IMR-90 (cell line): ENCODE measurements at regions not wholly inside any gene's neighbourhood (a gene's known extent, or its start where the extent isn't known, plus 50 kb on each side); places are given as distances from the start of the nearest gene placed in this dataset.

Experiments used
- BHLHE40 ChIP-seq: fragments of 150-350 bp; IDR thresholded peaks from 2 replicates; pipeline ENCODE4 v1.6.1; 2016; ENCODE audit warnings: mild to moderate bottlenecking, low read depth, low read length
- CEBPB ChIP-seq: IDR thresholded peaks from 2 replicates; pipeline ENCODE4 v1.6.1; 2012; ENCODE audit warnings: low read depth, low read length, improper control_type of control experiment
- CTCF ChIP-seq: conservative IDR thresholded peaks from 2 replicates; pipeline ENCODE4 v1.5.1; 2012; ENCODE audit warnings: mild to moderate bottlenecking, low read depth, low read length, improper control_type of control experiment
- ELK1 ChIP-seq: fragments of 150-350 bp; IDR thresholded peaks from 2 replicates; pipeline ENCODE4 v1.6.1; 2016; ENCODE audit warnings: low read depth, mild to moderate bottlenecking, low read length, moderate library complexity, borderline replicate concordance
- FOS ChIP-seq: fragments of 150-350 bp; IDR thresholded peaks from 2 replicates; pipeline ENCODE4 v1.6.1; 2016; ENCODE audit warnings: low read depth, low read length
- MAFK ChIP-seq: IDR thresholded peaks from 2 replicates; pipeline ENCODE4 v1.6.1; 2012; ENCODE audit warnings: low read depth, low read length, improper control_type of control experiment
- MXI1 ChIP-seq: IDR thresholded peaks from 2 replicates; pipeline ENCODE4 v1.6.1; 2012; ENCODE audit warnings: low read depth, mild to moderate bottlenecking, low read length, moderate library complexity, borderline replicate concordance
- NFE2L2 ChIP-seq: fragments of 150-350 bp; IDR thresholded peaks from 2 replicates; pipeline ENCODE4 v1.6.1; 2016; ENCODE audit warnings: low read depth, mild to moderate bottlenecking, low read length
- POLR2A ChIP-seq: IDR thresholded peaks from 2 replicates; pipeline ENCODE4 v1.6.1; 2012; ENCODE audit warnings: mild to moderate bottlenecking, low read depth, low read length
- RAD21 ChIP-seq: IDR thresholded peaks from 2 replicates; pipeline ENCODE4 v1.6.1; 2012; ENCODE audit warnings: low read length, improper control_type of control experiment
- RFX5 ChIP-seq: IDR thresholded peaks from 2 replicates; pipeline ENCODE4 v1.8.0; 2012; ENCODE audit warnings: low read depth, mild to moderate bottlenecking, low read length, moderate library complexity
- SMC3 ChIP-seq: fragments of 150-350 bp; IDR thresholded peaks from 2 replicates; pipeline ENCODE4 v1.6.1; 2016; ENCODE audit warnings: low read depth, mild to moderate bottlenecking, antibody characterized with exemption, low read length, moderate library complexity
- USF2 ChIP-seq: fragments of 150-350 bp; IDR thresholded peaks from 2 replicates; pipeline ENCODE4 v1.6.1; 2017; ENCODE audit warnings: mild to moderate bottlenecking, antibody characterized with exemption, low read length, low read depth

- TF ChIP-seq CTCF (no peak), MAFK (no peak), ELK1 (no peak), MXI1 (no peak), POLR2A (no peak), RAD21 (no peak), USF2 (no peak), BHLHE40 (no peak), RFX5 (no peak), SMC3 (no peak), CEBPB (no peak), NFE2L2 (no peak), FOS (no peak)
Observed at GRCh38 chr21:36255663-36256062, 64.3 kb upstream of the MORC3 start.
